Fibroblast of peridontal ligament (primary cell): ENCODE measurements at regions not wholly inside any gene's neighbourhood (a gene's known extent, or its start where the extent isn't known, plus 50 kb on each side); places are given as distances from the start of the nearest gene placed in this dataset.
"Not testable (repeated sequence)": the region's sequence is repeated elsewhere in the genome, so short reads cannot be mapped to it uniquely, and the experiment has no call there.

Source experiments
- DNase-seq: peaks from one replicate; pipeline ENCODE4 v3.0.0-alpha.2; 2010; ENCODE audit errors: extremely low read depth

DNA sequence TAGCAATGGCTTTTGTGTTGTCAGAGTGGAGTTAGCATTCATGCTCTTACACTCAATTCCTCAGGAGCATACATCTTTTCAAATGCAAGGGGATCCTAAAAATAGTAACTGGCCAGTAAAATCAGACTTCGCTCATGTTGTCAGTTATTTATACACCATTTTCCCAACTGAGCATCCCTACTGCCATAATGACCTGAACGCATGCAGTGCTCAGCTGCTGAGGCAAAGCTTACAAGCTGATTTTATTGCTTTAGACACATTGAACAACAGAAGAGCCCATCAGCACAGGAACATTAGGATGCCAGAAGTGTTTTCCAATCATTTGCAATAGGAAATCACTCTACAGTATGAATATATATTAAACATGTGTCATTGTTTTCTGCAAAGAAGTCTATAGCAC lies 689.7 kb upstream of the BCHE start:
- no peak for DNase-seq

DNA sequence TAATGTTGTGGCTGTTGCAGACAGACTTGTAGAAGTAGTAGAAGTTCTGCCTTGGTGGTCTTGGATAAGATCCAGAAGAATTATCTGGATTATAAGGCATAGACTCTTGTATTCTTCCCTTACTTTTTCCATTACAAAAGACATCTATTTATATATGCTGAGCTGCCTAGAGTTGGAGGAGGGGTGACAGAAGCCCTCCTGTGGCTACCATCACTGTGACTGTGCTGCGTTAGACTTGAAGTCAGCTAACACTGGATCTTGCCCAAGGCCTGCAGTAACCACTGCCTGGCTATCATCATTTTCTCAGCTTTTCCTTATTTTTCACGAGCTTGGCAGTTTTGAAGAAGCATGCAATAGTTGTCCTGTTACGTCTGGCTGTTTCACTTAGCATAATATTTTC lies 684.8 kb upstream of the BCHE start:
- DNase-seq, result no peak

DNA sequence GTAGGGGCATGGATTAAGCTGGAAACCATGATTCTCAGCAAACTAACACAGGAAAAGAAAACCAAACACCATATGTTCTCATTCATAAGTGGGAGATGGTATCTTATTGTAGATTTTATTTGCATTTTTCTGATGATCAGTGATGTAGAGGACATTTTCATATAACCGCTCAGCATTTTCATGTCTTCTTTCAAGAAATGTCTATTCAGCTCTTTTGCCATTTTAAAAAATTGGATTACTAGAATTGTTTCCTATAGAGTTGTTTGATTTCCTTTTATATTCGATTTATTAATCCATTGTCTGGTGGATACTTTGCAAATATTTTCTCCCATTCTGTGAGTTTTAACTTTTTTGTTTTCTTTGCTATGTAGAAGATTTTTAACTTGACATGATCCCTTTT lies 682.2 kb upstream of the BCHE start:
- DNase-seq, result no peak

DNA sequence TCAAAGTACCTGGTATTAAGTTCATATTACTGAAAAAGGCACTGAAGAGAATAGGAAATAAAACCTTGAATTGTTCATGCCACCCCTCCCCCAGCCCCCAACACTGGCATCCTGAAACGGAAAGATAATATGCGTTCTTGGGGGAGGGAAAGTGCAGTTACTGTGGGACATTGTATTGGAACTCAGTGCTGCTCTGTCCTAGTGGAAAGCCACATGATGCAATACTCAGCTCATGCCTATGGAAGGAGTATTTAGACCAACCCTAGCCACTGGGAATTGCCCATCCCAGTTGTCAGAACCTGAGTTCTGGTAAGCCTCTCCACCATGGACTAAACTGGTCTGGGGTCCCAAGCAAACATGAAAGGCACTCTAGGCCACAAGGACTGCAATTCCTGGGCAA lies 680.8 kb upstream of the BCHE start:
- DNase-seq, result no peak

DNA sequence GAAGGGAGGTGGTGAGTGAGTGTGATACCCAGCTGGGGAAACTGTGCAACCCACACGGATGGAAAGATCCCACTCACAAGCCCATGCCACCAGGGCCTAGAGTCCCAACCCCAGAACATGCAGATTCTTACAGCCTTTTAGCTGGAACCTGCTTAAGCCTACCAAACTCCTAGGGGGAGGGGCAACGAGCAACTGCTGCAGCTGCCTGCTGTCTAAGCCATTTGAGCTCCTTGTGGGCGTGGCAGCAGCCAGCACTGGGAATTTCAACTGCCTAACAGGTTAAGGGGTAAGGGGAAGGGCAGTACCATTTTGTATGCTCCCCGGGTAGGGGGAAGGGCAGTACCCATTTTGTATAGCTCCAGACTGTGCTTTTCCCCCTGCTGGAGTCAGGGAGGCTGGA lies 673.2 kb upstream of the BCHE start:
- DNase-seq, result no peak

DNA sequence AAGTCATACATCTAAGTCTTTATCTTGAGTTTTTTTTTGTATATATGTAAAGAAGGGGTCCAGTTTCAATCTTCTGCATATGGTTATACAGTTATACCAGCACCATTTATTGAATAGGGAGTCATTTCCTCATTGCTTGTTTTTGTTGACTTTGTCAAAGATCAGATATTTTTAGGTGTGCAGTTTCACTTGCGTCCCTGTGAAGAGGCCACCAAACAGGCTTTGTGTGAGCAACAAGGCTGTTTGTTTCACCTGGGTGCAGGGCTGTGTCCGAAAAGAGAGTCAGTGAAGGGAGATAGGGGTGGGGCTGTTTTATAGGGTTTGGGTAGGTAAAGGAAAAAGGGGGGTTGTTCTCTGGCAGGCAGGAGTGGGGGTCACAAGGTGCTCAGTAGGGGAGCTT lies 663.2 kb upstream of the BCHE start:
- DNase-seq, result not testable (repeated sequence)

DNA sequence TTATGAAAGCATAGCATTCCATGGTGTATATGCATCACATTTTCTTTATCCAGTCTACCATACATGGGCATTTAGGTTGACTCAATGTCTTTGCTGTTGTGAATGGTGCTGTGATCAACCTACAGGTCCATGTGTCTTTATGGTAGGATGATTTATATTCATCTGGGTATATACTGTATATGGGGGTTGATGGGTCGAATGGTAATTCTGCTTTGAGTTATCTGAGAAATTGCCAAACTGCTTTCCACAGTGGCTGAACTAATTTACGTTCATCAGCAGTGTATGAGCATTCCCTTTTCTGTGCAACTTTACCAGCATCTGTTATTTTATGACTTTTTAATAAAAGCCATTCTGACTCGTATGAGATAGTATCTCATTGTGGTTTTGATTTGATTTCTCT lies 662.4 kb upstream of the BCHE start:
- no peak for DNase-seq

DNA sequence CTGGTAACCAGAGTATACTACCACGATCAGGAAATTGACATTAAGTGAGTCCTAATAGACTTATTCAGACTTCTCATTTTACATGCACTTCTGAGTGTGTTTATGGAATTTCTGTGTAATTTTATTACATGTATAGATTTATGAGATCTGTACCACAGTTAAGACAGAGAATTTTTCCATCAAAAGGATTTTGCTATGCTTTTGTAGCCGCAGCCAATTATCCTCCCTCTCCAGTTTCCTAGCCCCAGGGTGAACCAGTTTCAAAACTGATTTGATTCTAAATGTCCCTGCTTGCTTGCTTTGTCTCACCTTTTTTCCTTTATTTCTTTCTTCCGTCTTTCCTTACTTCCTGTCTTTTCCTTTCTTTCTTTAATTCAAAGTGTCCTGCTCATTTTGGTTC lies 661.2 kb upstream of the BCHE start:
- no peak for DNase-seq

DNA sequence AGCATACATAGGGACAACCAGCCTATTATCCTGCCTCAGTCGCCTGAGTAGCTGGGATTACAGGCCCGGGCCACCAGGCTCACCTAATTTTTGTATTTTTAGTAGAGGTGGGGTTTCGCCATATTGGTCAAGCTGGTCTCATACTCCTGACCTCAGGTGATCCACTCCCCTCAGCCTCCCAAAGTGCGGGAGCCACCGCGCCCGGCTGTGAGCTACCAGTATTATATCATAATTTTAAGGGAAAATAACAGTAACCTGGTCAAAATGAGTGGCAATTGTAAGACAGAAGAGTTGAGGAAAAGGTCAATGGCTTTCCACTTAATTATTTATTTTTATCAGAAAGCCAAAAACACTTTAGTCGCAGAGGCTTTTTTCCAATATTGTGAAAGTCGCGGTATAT lies 652.6 kb upstream of the BCHE start:
- no peak for DNase-seq

DNA sequence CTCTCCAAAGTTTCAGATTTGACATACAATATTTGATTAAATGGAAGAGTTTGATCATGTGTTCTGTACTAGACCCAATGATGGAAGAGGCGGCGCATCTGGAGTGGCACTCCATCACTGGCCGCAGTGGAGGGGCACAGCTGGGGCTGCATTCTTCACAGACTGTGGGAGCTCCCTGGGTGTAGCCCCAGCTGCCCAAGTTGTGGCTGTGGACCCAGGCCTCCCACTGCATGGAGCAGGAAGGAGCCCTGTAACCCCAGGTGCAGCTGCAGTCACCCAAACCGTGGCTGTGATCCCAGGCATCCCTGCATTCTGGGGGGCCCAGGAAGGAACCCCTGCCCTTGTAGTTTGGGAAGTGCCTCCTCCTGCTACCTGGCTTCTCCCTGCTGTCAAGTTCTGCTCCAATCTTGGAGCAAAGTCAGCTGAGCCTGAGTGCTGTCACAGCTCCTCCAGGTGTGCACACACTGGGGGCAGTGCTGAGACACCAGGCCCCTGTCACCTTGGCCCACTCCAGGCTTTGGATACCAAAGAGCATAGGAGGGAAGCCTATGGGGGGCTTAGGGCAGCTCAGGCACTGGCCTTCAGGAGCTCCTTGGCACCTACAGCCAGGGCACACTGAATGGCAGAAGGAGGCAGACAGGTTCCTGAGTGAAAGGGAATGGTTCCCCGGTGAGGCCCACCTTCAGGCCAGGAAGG lies 651.9 kb upstream of the BCHE start:
- DNase-seq, result no peak

DNA sequence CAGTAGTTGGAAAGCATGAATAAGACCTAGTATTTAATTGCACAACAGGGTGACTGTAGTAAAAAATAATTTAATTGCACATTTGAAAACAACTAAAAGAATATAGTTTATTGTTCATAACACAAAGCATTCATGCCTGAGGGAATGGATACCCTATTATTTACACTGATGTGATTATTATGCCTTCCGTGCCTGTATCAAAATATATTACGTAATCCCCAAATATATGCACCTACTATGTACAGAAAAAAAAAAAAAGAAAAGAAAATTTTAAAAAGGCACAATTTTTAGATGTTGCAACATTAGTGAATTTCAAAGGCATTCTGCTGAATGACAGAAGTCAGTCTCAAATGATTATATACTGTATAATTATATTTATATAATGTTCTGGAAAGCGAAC lies 647.2 kb upstream of the BCHE start:
- no peak for DNase-seq

DNA sequence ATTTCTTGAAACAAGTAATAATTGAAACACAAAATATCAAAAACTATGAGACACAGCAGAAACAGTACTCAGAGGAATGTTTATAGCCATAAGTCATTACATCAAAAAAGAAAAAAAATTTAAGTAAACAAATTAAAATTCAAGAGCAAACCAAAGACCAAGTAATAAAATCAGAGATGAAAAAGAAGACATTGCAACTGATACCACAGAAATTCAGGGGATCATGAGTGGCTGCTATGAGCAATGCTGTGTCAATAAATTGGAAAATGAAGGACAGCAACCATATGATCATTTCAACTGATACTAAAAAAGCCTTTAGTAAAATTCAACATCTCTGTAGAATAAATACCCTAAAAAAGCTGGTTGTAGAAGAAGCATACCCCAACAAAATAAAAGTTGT lies 644.1 kb upstream of the BCHE start:
- no peak for DNase-seq

DNA sequence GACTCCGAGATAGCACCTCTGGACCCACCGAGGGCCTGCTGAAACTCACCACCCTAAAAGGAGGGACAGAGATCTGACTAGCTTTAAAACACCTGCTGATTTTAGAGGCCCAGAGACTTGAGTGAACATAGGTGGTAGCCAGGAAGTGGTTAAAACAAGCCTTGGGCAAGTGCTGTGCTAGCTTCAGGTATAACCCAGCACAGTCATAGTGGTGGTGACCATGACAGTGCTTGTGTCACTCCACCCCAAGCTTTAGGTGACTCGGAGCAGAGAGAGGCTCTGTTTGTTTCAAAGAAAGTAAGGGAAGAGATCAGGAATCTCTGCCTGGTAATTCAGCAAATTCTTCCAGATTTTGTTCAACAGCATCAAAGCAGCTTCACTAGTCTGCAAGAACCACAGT lies 641.1 kb upstream of the BCHE start:
- DNase-seq, result no peak

DNA sequence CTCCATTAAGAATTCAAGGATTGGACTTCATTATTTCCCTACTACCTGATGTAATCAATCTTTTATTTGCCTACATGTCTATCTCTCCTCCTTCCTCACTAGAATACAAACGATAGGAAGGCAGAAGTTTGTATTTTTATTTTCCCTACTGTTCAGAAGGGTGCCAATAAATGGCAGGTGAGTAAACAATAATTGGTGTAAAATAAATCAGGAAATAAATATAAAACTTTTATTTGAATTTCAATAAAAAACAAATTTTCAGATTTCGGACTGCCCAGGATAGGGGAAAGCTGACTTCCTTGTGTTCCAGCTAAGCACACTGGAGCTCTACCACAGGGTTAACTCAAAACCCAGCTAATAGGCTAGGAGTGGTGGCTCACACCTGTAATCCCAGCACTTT lies 636.3 kb upstream of the BCHE start:
- no peak for DNase-seq

DNA sequence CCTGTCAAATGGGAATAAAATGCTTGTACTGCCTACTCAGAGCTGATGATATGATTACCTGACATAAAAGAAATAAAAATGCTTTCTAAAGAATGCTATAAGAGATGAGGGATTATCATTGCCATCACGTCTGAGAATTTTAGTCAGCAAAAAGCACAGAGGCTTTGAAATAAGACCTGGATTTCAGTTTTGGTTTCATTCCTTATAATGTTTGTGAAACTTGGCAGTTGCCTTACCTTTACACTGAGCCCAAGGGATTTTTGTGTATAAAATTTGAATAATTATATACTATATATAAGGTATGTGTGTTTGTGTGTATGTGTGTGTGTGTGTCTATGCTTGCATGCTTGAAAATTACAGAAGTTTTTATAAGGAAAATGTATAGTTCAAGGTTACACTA lies 634.8 kb upstream of the BCHE start:
- no peak for DNase-seq

DNA sequence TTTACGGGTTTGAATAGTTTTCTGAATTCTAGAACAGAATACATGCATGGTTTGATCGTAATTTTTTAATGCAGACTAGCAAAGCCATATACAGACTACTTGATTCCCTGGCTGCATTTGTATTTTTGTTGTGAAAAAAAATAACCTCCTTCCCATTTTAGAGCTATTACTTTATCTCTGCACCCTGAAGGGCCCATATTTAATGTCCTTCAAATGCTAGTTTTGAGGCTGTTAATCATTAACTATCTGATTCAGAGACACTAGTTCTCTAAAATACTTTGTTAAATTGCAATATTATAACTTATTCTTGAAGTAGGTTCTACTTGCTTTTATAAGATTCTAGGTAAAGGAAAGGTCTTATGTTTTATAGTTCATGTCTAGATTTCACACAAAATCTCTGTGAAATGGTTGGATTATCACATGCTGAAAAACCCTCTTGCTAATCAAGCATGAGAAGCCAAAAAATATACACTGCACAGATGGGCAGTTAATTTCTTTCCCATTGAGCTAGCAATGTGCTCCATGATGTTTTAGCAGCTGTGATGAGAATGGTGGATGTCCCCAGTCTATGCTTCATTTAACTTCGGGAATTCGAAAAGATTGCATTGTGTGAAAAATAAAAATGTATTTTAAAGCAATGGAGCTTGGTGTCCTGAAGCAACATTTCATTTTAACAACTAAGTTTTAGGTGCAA lies 634.0 kb upstream of the BCHE start:
- no peak for DNase-seq

DNA sequence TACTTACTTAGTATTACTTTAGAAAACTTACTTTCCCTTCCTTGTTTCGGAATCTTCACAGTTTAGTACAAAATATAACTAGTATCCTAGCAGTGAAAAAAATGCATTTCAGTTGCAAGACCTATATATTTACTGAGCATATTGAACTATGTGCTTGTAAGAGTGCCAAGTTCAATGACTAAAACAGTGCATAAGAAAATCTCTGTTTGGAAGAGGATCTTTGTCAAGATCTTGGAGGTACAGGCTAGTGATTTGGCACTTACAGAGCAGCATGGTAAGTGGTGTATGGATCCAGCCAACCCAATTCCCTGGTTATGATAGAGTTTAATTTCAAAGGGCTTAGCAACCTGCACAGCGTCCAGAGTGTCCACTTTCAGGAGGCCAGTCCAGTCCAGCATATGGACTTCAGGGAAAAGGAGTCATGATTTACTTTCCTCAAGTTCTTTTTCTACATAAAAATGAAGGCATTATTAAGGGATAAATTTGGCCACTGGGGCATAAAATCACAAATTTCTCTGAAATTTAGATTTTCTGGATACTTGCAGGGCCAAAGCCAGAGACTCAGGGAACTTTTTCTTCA lies 625.8 kb upstream of the BCHE start:
- no peak for DNase-seq

DNA sequence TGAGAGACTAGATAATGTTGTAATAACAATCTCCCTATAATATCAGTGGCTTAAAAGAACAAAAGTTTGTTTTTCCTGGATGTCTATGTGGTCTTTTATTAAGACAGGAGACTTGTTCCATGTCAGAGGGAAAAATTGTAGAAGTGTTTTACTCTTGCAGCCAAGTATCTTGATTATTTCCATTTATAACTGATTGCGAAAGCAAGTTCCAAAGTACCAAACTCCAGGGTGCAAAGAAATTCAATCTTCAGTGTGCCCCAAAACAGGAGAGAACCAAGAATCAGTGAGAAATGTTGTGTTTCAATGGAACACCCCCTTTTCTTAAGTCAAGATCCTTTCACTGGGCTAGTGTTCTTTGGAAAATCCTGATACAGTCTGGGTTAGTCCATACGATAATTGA lies 624.4 kb upstream of the BCHE start:
- DNase-seq, result no peak

DNA sequence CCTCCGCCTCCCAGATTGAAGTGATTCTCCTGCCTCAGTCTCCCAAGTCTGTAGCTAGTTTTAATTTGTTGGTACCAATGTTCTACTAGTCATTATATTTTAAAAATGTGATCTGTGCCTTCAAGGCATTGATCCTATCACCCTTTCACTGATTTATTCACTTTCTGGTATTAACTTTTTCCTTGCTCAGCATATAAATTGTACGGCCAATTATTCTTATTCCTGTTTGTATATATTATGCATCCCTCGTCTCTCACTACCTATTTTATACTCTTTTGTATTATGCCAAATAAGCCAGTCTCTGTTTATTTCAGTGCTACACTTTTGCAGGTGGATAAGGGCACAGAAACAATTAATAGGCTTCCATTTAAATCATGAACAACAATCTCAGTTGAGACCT lies 620.2 kb upstream of the BCHE start:
- DNase-seq, result no peak

DNA sequence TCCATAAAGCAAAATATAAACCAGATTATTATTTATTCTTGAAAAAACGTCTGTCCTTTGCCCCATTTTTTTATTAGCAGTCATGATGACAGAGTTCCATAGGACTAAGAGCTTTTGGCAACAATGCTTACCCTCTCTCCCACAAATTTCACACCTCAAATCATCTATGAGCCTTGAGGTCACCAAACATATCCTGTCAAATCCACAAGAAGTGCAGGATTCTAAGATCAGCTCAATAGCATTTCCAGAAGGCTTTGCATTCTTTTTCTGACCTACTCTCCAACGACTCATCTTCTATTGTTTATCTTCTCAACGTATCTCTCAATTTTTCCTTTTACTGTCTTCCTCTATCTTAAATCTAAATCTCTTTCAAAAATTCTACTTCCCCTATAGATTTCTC lies 619.1 kb upstream of the BCHE start:
- no peak for DNase-seq

DNA sequence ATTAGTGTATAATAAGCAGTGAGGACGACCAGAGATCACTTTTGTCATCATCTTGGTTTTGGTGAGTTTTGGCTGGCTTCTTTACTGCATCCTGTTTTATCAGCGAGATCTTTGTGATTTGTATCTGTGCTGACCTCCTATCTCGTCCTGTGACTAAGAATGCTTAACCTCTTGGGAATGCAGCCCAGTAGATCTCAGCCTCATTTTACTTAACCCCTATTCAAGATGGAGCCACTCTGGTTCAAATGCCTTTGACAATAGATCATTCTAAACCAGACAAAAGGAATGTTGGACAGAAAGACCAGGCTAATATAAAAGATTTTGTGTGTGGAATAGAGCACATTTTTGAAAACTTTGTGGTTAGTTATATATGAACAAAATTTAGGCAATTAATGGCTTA lies 618.5 kb upstream of the BCHE start:
- DNase-seq, result no peak

DNA sequence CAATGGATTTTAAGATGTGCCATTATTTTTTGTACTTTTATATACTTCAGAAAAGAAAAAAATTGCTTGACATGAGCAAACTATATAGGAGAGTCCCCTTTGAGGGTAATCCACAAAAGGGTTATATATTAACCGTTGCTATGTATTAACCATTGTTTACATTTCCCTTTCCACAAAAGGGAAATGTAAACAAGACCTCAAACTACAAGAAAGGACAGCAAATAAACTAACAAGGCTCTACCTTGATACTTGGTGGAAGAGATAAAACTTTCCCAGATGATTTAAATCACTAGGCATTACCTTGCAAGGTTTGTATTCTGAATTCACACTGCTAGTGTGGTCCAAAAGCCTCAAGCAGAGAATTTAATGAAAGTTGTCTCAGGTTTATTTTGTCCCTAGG lies 616.3 kb upstream of the BCHE start:
- no peak for DNase-seq

DNA sequence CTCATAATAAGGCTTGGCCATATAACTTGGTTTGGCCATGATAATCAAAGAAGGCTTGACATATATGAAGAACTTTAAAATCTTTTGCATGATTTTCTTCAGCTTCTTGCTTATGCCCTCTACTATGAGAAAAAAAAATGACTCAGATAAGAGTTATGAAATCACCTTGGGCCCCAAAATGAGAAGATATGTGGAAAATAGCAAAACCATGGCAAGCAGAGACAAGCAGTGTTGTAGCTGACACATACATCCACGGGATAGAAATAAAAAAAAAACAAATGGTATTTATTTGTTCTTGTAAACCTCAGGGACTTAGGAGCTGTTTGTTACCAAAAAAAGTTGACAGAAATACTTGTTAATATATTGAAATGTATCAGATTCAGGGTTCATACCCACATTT lies 614.8 kb upstream of the BCHE start:
- DNase-seq, result no peak

DNA sequence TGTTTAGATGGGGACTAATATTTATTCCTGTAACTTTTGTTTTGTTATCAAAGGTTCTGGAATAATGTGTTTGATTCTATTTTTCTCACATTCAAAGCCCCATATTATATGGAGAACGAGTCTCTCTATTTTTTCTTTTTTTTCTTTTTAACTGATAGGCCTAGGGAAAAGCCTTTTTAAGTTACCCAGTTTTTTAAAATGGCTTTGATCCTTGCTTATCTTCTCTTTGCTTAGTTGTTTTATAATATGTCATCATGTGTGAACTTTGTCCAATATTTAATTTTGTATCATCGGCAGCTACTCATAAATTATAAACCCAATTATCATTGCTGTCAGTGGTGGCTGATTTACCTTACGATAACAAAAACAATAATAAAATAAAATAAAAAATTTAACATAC lies 610.3 kb upstream of the BCHE start:
- no peak for DNase-seq
